K562 (cell line): ENCODE measurements at regions not wholly inside any gene's neighbourhood (a gene's known extent, or its start where the extent isn't known, plus 50 kb on each side); places are given as distances from the start of the nearest gene placed in this dataset.

Experiments used
- ATAC-seq: fragments of 200-7000 bp; cut with Tn5 transposase; 3 replicates; pipeline ENCODE4 v1.9.1; 2020; ENCODE audit warnings: moderate library complexity
- BruUV-seq: library from RNA; stranded (reverse); fragments of 400-500 nt; replicated peaks from 2 replicates; lab custom pipeline; 2021; lab: Mats Ljungman, UMichigan
- CTCF ChIA-PET: fragments of 300-600 bp; formaldehyde crosslinking; extraction: SDS; loops from one replicate; lab custom pipeline; 2021; ENCODE audit warnings: low intra/inter-chr PET ratio; lab: Yijun Ruan, JAX
- POLR2A ChIA-PET: fragments of 300-600, 350-650 bp; sonication (Branson Sonifier 250); formaldehyde crosslinking; extraction: SDS; loops from one replicate; lab custom pipeline; 2021; ENCODE audit warnings: antibody characterized with exemption, inconsistent platforms; lab: Yijun Ruan, JAX
- DNase-seq, 4 experiments: peaks; one replicate each; pipeline versions ENCODE4 v3.0.0 to v3.0.0-alpha.2; 2011 to 2018; ENCODE audit warnings: low spot score in 3 of 4, mixed read lengths in 3 of 4; ENCODE audit errors: extremely low read depth in 1 of 4
- FAIRE-seq: peaks from 2 replicates; lab custom pipeline; 2011; peaks lifted over from hg19 to GRCh38; lab: Jason Lieb, UNC
- H2AFZ ChIP-seq: 2 replicates; pipeline ENCODE4 v1.6.0; 2011; ENCODE audit warnings: low read depth, low read length, control low read depth, inconsistent platforms
- H3K27ac ChIP-seq: fragments of 200-600 bp; 3 replicates; pipeline ENCODE4 v1.8.0; 2011; ENCODE audit warnings: low read depth, mild to moderate bottlenecking, control low read depth, inconsistent platforms, low read length, moderate library complexity, mixed read lengths; ENCODE audit errors: extremely low read depth
- H3K27me3 ChIP-seq, 2 experiments: fragments of 300-600 bp in 1 of 2; 2 replicates in 1 of 2; 3 replicates in 1 of 2; pipeline versions ENCODE4 v1.6.0 to v1.8.0; 2011; ENCODE audit warnings: inconsistent platforms in 2 of 2, low read length in 2 of 2, mild to moderate bottlenecking in 1 of 2, mixed read lengths in 1 of 2, moderate library complexity in 1 of 2; ENCODE audit not compliant: control insufficient read depth in 2 of 2, insufficient read depth in 2 of 2
- H3K36me3 ChIP-seq: fragments of 300-600 bp; 3 replicates; pipeline ENCODE4 v1.8.0; 2011; ENCODE audit warnings: mild to moderate bottlenecking, low read length, inconsistent platforms; ENCODE audit not compliant: control insufficient read depth, insufficient read depth
- H3K4me1 ChIP-seq, 2 experiments: fragments of 200-600 bp in 1 of 2; replicated peaks in 1 of 2; 2 replicates in 1 of 2; 3 replicates in 1 of 2; pipeline versions ENCODE4 v1.5.1 to v1.8.0; 2011; ENCODE audit warnings: inconsistent platforms in 2 of 2, low read length in 2 of 2, mild to moderate bottlenecking in 1 of 2, mixed read lengths in 1 of 2, moderate library complexity in 1 of 2; ENCODE audit not compliant: control insufficient read depth in 2 of 2, insufficient read depth in 2 of 2
- H3K4me2 ChIP-seq: 2 replicates; pipeline ENCODE4 v1.6.1; 2011; ENCODE audit warnings: low read length, control low read depth, inconsistent platforms, mixed read lengths; ENCODE audit not compliant: insufficient read depth
- H3K4me3 ChIP-seq: fragments of 200-600 bp; sonication (generic), shearing (Covaris generic); 2 replicates; pipeline ENCODE4 v1.5.1; 2016; ENCODE audit warnings: control low read depth, inconsistent platforms
- H3K79me2 ChIP-seq: fragments of 200-600 bp; 3 replicates; pipeline ENCODE4 v1.8.0; 2011; ENCODE audit warnings: low read length, inconsistent platforms; ENCODE audit not compliant: control insufficient read depth, insufficient read depth
- H3K9ac ChIP-seq, 2 experiments: 2 replicates each; pipeline versions ENCODE4 v1.6.0 to v1.6.1; 2011; ENCODE audit warnings: low read depth in 2 of 2, low read length in 2 of 2, control low read depth in 1 of 2, inconsistent platforms in 1 of 2, mild to moderate bottlenecking in 1 of 2, mixed read lengths in 1 of 2; ENCODE audit not compliant: insufficient read depth in 1 of 2
- H3K9me1 ChIP-seq: one replicate; pipeline ENCODE4 v1.6.0; 2011; ENCODE audit warnings: inconsistent platforms, mild to moderate bottlenecking, low read length, moderate library complexity; ENCODE audit not compliant: control insufficient read depth, insufficient read depth
- H3K9me3 ChIP-seq: replicated peaks from 2 replicates; pipeline ENCODE4 v1.5.1; 2011; ENCODE audit warnings: low read depth, low read length, inconsistent platforms; ENCODE audit not compliant: control insufficient read depth, insufficient read depth
- H4K20me1 ChIP-seq: replicated peaks from 2 replicates; pipeline ENCODE4 v1.6.1; 2011; ENCODE audit warnings: low read length, inconsistent platforms, mixed read lengths; ENCODE audit not compliant: control insufficient read depth, insufficient read depth
- ARID2 ChIP-seq: fragments of 450-650 bp; IDR thresholded peaks from 2 replicates; pipeline ENCODE4 v1.6.1; 2017; ENCODE audit warnings: antibody characterized with exemption, mild to moderate bottlenecking
- KLF1 ChIP-seq: fragments of 450-650 bp; IDR thresholded peaks from 2 replicates; pipeline ENCODE4 v1.6.1; 2016; ENCODE audit warnings: missing genetic modification characterization, missing compliant biosample characterization
- NBN ChIP-seq: fragments of 450-650 bp; IDR thresholded peaks from 2 replicates; pipeline ENCODE4 v1.6.1; 2016; ENCODE audit warnings: low read depth, mild to moderate bottlenecking
- PURB ChIP-seq: sonication (generic); formaldehyde crosslinking; IDR thresholded peaks from 2 replicates; pipeline ENCODE4 v1.9.0; 2021; ENCODE audit warnings: low read depth, mild to moderate bottlenecking, missing genetic modification reagents
- RHOXF2B ChIP-seq: fragments of 250-450 bp; sonication (Bioruptor Pico); conservative IDR thresholded peaks from 2 replicates; pipeline ENCODE4 v1.5.1; 2021
- TEAD4 ChIP-seq, 2 experiments: sonication (generic) in 1 of 2; formaldehyde crosslinking in 1 of 2; IDR thresholded peaks; 2 replicates each; pipeline versions ENCODE4 v1.6.1 to v1.8.0; 2012 to 2022; ENCODE audit warnings: borderline replicate concordance in 1 of 2, inconsistent platforms in 1 of 2, low read length in 1 of 2, mild to moderate bottlenecking in 1 of 2, missing genetic modification reagents in 1 of 2
- XRCC3 ChIP-seq: fragments of 450-650 bp; IDR thresholded peaks from 2 replicates; pipeline ENCODE4 v1.6.1; 2017; ENCODE audit warnings: mild to moderate bottlenecking, moderate library complexity
- XRCC5 ChIP-seq: fragments of 200-400 bp; formaldehyde crosslinking; IDR thresholded peaks from 2 replicates; pipeline ENCODE4 v1.6.1; 2017; ENCODE audit warnings: low read depth, mild to moderate bottlenecking, low read length
- WGBS: fragments of 100-300 bp; shearing (Covaris generic); methylation state at CpG from one replicate; pipeline ENCODE4 v1.1.6; 2016; ENCODE audit warnings: low coverage, mixed read lengths; ENCODE audit not compliant: insufficient coverage; ENCODE audit errors: missing lambda C conversion rate; 5-methylcytosine and 5-hydroxymethylcytosine counted together
- in situ Hi-C: fragments of 300-500 bp; cut with MboI; formaldehyde crosslinking; loops from 4 replicates; pipeline ENCODE4 v1.15.0; 2018; ENCODE audit warnings: inconsistent platforms, mixed read lengths
- intact Hi-C: fragments of 100-400 bp; cut with micrococcal nuclease; formaldehyde crosslinking; loops from 2 replicates; pipeline ENCODE4 v1.14.2; 2022
- TF ChIP-seq, protein P1 (sequence below): sonication (generic); formaldehyde crosslinking; IDR thresholded peaks from 2 replicates; pipeline ENCODE4 v1.9.0; 2022; ENCODE audit warnings: mild to moderate bottlenecking, missing genetic modification reagents
- TF ChIP-seq, protein P2 (sequence below): fragments of 450-650 bp; IDR thresholded peaks from 2 replicates; pipeline ENCODE4 v1.6.1; 2016; ENCODE audit warnings: mild to moderate bottlenecking

GRCh38 chr22:22749167-22749758 lies 104.8 kb downstream of the GGTLC2 start:
- no peak for ATAC-seq
- ChIA-PET CTCF (interaction anchor here (0.7 to 6.0 kb wide), 12 partner anchors 21 to 318 kb away, joined by 3 to 60 read pairs (median 5); no protein-coding TSS in a partner anchor), POLR2A (interaction anchor here (0.6 to 5.2 kb wide), 11 partner anchors 9 to 587 kb away, joined by 3 to 41 read pairs (median 4); no protein-coding TSS in a partner anchor)
- H3K9me1 ChIP-seq, result no peaks in the 10 kb centered on the region
- no peaks in the 10 kb centered on the region for H3K4me1 ChIP-seq
- H3K79me2 ChIP-seq, result no peaks in the 10 kb centered on the region
- no peak overlapping the region for H3K9ac ChIP-seq
- 2% methylated on average over 7 of the region's 7 CpGs for WGBS
- peaks cover 2 to 25% of the 10 kb centered on the region in 2 experiments; a peak in 3 of 5 replicates for H3K27me3 ChIP-seq
- no peaks in the 10 kb centered on the region for H3K9me3 ChIP-seq
- no peak overlapping the region for H2AFZ ChIP-seq
- H3K36me3 ChIP-seq, result no peaks in the 10 kb centered on the region
- peaks cover 45% of the 10 kb centered on the region for H4K20me1 ChIP-seq
- DNase-seq, result peak in 2 of 4 experiments; percentile 50 to 56
- H3K27ac ChIP-seq, result no peak overlapping the region
- intact Hi-C loops (no loop called here), in situ Hi-C loops (no loop called here)
- H3K4me2 ChIP-seq, result no peak overlapping the region
- no TSS peak for BruUV-seq
- FAIRE-seq, result no peak
- TF ChIP-seq TEAD4 (IDR thresholded peaks at IDR 0.05; ENCODE audit: low read length) (no peak), TEAD4 (CRISPR knock-in tag; IDR thresholded peaks at IDR 0.05; ENCODE audit: borderline replicate concordance) (peak; percentile 3; the same call in 1 of the 2 replicates), XRCC3 (no peak), RHOXF2B (CRISPR knock-in tag) (0 out of 2 replicates have a peak, but pooled peaks have one; percentile 27), ARID2 (no peak), NBN (no peak), KLF1 (tag) (peak; percentile 60; the same call in 1 of the 2 replicates), PURB (CRISPR knock-in tag) (peak; percentile 62), XRCC5 (peak; percentile 25; the same call in 1 of the 2 replicates)
- TF ChIP-seq, protein P1, sequence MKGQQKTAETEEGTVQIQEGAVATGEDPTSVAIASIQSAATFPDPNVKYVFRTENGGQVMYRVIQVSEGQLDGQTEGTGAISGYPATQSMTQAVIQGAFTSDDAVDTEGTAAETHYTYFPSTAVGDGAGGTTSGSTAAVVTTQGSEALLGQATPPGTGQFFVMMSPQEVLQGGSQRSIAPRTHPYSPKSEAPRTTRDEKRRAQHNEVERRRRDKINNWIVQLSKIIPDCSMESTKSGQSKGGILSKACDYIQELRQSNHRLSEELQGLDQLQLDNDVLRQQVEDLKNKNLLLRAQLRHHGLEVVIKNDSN, result peak; percentile 34; the same call in 1 of the 2 replicates
- TF ChIP-seq, protein P2, sequence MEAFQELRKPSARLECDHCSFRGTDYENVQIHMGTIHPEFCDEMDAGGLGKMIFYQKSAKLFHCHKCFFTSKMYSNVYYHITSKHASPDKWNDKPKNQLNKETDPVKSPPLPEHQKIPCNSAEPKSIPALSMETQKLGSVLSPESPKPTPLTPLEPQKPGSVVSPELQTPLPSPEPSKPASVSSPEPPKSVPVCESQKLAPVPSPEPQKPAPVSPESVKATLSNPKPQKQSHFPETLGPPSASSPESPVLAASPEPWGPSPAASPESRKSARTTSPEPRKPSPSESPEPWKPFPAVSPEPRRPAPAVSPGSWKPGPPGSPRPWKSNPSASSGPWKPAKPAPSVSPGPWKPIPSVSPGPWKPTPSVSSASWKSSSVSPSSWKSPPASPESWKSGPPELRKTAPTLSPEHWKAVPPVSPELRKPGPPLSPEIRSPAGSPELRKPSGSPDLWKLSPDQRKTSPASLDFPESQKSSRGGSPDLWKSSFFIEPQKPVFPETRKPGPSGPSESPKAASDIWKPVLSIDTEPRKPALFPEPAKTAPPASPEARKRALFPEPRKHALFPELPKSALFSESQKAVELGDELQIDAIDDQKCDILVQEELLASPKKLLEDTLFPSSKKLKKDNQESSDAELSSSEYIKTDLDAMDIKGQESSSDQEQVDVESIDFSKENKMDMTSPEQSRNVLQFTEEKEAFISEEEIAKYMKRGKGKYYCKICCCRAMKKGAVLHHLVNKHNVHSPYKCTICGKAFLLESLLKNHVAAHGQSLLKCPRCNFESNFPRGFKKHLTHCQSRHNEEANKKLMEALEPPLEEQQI, result no peak
- no peak overlapping the region for H3K4me3 ChIP-seq
